ENCODE measurements at regions not wholly inside any gene's neighbourhood (a gene's known extent, or its start where the extent isn't known, plus 50 kb on each side); places are given as distances from the start of the nearest gene placed in this dataset.

GRCh38 chr2:5442736-5443135 lies 249.4 kb upstream of the SOX11 start:
- no peak for TF ChIP-seq CTCF (tag by site-specific recombination; IDR thresholded peaks at IDR 0.05)
- no peak for TF ChIP-seq BCL11A (tag by site-specific recombination; IDR thresholded peaks at IDR 0.05; ENCODE audit: low read depth)
- no peak for TF ChIP-seq TCF7L2 (IDR thresholded peaks at IDR 0.05; ENCODE audit: borderline replicate concordance, low read depth, low read length)
- TF ChIP-seq ZNF626 (tag by site-specific recombination; IDR thresholded peaks at IDR 0.05) = no peak
- no peak for TF ChIP-seq GLI4 (tag by site-specific recombination; IDR thresholded peaks at IDR 0.05)
- no peak for TF ChIP-seq ZEB2 (tag by site-specific recombination; IDR thresholded peaks at IDR 0.05)
